ENCODE measurements at regions not wholly inside any gene's neighbourhood (a gene's known extent, or its start where the extent isn't known, plus 50 kb on each side); places are given as distances from the start of the nearest gene placed in this dataset.

DNA sequence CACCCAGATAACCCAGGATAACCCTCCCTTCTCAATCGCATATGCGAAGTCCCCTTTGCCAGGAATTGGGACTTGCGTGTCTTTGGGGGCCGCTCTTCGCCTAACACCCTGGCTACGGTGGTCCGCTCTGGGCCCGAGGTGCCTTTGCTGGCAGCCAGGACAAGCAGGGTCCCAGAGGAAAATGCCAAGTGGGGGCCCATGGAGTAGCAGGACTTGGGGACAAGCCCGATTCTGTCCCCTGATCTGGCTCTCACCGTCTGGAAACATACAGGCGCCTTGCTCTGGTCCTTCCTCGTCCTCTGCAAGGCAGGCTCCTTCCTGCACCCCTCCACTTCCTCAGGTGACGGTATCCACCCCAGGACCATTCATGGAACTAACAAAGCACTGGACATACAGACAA lies 78.1 kb upstream of the UNC5A start:
- intact Hi-C loops (cut with DNase I), result no loop called here
- no peaks in the 10 kb centered on the region for H3K4me1 ChIP-seq
- no peak for DNase-seq (ENCODE audit: extremely low spot score)
- no peaks in the 10 kb centered on the region for H3K36me3 ChIP-seq
- peaks cover 0 to 9% (median 3%) of the 10 kb centered on the region in 4 donors for H3K9me3 ChIP-seq
- TF ChIP-seq POLR2AphosphoS5 (IDR thresholded peaks at IDR 0.05), result no peak
- TF ChIP-seq, protein P1, sequence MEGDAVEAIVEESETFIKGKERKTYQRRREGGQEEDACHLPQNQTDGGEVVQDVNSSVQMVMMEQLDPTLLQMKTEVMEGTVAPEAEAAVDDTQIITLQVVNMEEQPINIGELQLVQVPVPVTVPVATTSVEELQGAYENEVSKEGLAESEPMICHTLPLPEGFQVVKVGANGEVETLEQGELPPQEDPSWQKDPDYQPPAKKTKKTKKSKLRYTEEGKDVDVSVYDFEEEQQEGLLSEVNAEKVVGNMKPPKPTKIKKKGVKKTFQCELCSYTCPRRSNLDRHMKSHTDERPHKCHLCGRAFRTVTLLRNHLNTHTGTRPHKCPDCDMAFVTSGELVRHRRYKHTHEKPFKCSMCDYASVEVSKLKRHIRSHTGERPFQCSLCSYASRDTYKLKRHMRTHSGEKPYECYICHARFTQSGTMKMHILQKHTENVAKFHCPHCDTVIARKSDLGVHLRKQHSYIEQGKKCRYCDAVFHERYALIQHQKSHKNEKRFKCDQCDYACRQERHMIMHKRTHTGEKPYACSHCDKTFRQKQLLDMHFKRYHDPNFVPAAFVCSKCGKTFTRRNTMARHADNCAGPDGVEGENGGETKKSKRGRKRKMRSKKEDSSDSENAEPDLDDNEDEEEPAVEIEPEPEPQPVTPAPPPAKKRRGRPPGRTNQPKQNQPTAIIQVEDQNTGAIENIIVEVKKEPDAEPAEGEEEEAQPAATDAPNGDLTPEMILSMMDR (IDR thresholded peaks at IDR 0.05), result no peak
- H3K4me3 ChIP-seq, result no peak overlapping the region
- 84% methylated on average over 9 of the region's 13 CpGs for WGBS
- H3K27me3 ChIP-seq, result peaks cover 0 to 97% (median 6%) of the 10 kb centered on the region in 4 donors
- H3K27ac ChIP-seq (replicated peaks in 1 of 4), result no peak overlapping the region

DNA sequence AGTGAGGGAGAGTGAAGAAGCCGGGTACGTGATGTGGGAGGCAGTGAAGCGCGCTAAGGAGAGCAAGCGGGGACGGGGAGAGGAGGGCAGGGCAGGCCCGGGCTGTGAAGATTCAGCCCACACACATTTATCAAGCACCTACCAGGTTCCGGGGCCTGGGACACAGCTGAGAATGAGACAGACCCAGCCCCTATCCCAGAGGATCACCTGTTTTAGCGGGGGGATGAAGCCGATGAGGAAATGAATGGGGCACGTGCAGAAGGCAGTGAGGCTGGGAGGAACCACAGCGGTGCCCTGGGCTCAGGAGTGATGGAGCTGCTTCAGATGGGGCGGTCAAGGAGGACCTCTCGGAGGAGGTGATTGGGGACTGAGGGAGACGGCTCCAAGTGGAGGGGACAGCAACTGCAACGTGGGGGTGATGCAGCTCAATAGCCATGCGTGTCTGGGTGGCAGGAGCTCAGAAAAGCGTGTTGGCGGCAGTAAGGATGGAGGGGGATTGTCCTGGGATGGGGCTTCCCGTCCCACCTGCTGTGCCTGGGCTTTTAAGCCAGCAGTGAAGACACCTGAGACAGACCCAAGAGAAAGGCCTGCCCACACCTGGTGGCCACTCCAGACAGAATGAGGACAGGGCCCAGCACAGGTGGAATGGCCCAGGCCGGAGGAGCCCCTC lies 77.5 kb upstream of the UNC5A start:
- H3K27me3 ChIP-seq, result peaks cover 0 to 96% (median 6%) of the 10 kb centered on the region in 4 donors
- WGBS, result 78% methylated on average over 21 of the region's 21 CpGs
- H3K9me3 ChIP-seq, result peaks cover 0 to 9% (median 3%) of the 10 kb centered on the region in 4 donors
- no peak overlapping the region for H3K4me3 ChIP-seq
- TF ChIP-seq, protein P1 (IDR thresholded peaks at IDR 0.05), result no peak
- intact Hi-C loops (cut with DNase I), result no loop called here
- H3K4me1 ChIP-seq, result no peaks in the 10 kb centered on the region
- H3K36me3 ChIP-seq, result no peaks in the 10 kb centered on the region
- no peak for DNase-seq (ENCODE audit: extremely low spot score)
- H3K27ac ChIP-seq (replicated peaks in 1 of 4), result no peak overlapping the region

DNA sequence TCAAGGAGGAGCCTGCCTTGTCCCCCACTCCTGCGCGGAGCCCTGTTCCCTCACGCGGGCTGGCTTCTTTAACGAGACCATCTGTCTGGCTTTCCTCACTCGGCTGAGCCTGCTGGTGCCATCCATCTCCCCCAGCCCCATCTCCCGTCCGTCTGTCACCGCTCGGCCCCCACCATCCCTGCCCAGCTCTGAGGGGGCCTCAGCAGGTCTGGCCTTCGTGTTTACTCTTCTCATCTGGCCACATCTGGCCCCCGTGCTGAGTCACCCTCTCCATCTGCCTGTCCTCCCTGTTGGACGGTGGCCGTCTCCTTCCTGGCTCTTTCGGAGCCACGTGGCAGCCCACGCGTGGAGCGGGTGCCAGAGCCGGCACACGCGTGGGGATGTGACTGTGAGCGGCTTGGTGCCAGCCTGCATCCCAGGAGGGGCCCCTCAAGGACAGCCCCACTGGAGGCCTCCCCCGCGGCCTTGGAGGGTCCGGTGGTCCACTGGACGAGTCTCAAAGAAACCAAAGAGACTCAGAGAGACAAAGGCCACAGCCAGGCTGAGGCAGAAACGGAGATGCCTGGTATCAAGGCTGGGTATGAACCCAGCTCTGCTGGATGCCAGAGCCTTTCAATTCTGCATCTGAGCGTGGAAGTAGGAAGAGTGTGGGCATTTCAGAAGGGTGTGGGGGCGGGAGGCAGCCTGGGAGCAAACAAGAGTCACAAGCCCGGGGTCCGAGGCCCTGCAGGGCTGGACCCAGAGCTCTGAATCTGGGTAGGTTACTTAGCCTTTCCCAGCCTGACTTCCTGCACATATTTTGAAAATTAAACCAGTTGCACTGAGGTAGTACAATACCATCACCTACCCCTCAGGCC lies 76.7 kb upstream of the UNC5A start:
- no peak for DNase-seq (ENCODE audit: extremely low spot score)
- TF ChIP-seq POLR2AphosphoS5 (IDR thresholded peaks at IDR 0.05) (no peak), EP300 (IDR thresholded peaks at IDR 0.05) (no peak), POLR2A (IDR thresholded peaks at IDR 0.05; ENCODE audit: low read depth) (no peak)
- TF ChIP-seq, protein P1 (IDR thresholded peaks at IDR 0.05), result no peak
- peaks cover 0 to 9% (median 3%) of the 10 kb centered on the region in 4 donors for H3K9me3 ChIP-seq
- intact Hi-C loops (cut with DNase I), result no loop called here
- no peak overlapping the region for H3K27ac ChIP-seq (replicated peaks in 1 of 4)
- no peaks in the 10 kb centered on the region for H3K36me3 ChIP-seq
- peaks cover 0 to 89% (median 6%) of the 10 kb centered on the region in 4 donors for H3K27me3 ChIP-seq
- WGBS, result 56% methylated on average over 17 of the region's 32 CpGs
- no peaks in the 10 kb centered on the region for H3K4me1 ChIP-seq
- H3K4me3 ChIP-seq, result no peak overlapping the region

DNA sequence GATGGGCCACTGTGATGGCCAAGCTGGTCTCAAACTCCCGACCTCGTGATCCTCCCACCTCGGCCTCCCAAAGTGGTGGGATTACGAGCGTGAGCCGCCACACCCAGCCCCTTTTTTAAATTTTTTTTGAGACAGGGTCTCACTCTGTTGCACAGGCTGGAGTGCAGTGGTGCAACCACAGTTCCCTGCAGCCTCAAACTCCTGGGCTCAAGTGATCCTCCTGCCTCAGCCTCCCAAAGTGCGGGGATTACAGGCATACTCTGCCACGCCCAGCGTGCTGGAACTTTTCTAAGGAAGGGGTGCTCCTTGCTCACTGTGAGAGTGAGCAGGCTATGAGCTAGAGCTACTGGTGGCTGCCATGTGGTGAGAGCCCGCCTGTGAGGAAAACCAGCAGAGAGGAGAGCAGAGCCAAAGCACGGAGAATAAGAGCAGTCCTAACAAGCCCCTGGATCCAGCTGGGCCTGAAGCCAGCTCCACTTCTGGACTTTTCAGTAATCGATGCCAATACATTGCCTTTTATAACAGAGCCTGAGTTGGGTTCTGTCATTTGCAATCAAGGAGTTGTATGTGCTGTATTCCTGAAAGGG lies 75.5 kb upstream of the UNC5A start:
- Histone ChIP-seq H3K36me3 (no peaks in the 10 kb centered on the region), H3K9me3 (peaks cover 0 to 9% (median 3%) of the 10 kb centered on the region in 4 donors), H3K4me3 (no peak overlapping the region), H3K4me1 (no peaks in the 10 kb centered on the region), H3K27me3 (peaks cover 0 to 90% (median 8%) of the 10 kb centered on the region in 4 donors), H3K27ac (replicated peaks in 1 of 4) (no peak overlapping the region)
- TF ChIP-seq, protein P1 (IDR thresholded peaks at IDR 0.05), result no peak
- TF ChIP-seq POLR2A (IDR thresholded peaks at IDR 0.05; ENCODE audit: low read depth), result no peak
- no peak for TF ChIP-seq EP300 (IDR thresholded peaks at IDR 0.05)
- no peak for DNase-seq (ENCODE audit: extremely low spot score)
- intact Hi-C loops (cut with DNase I), result no loop called here
- 92% methylated on average over 12 of the region's 12 CpGs for WGBS

All from esophagus muscularis mucosa (tissue), 4 donors.